HCT116 (cell line): ENCODE measurements at regions not wholly inside any gene's neighbourhood (a gene's known extent, or its start where the extent isn't known, plus 50 kb on each side); places are given as distances from the start of the nearest gene placed in this dataset.

ENCODE experiments used
- ATAC-seq: fragments of 200-7000 bp; cut with Tn5 transposase; 2 replicates; pipeline ENCODE4 v1.9.1; 2020; ENCODE audit warnings: mild to moderate bottlenecking, moderate library complexity
- BruUV-seq: library from RNA; stranded (reverse); fragments of 400-500 nt; replicated peaks from 2 replicates; lab custom pipeline; 2021; lab: Mats Ljungman, UMichigan
- CTCF ChIA-PET: fragments of 300-600 bp; sonication (Branson Sonifier 250); formaldehyde crosslinking; loops from one replicate; lab custom pipeline; 2021; ENCODE audit warnings: antibody characterized with exemption; lab: Charles Lee
- POLR2A ChIA-PET: fragments of 300-600, 350-600 bp; sonication (Branson Sonifier 250); formaldehyde crosslinking; loops from one replicate; lab custom pipeline; 2021; ENCODE audit warnings: antibody characterized with exemption; lab: Charles Lee
- RAD21 ChIA-PET, 2 experiments: fragments of 300-600 bp; sonication (Branson Sonifier 250); formaldehyde crosslinking; loops; one replicate each; lab custom pipeline; 2023; ENCODE audit warnings: low total read pairs in 2 of 2; ENCODE audit not compliant: uncharacterized antibody in 2 of 2, unreplicated experiment in 2 of 2, low non-redundant PET in 1 of 2; lab: Charles Lee
- DNase-seq: peaks from one replicate; pipeline ENCODE4 v3.0.0-alpha.2; 2010; ENCODE audit warnings: low read depth, low spot score
- H2AFZ ChIP-seq: fragments of 200-600 bp; shearing (Covaris generic), sonication (generic); 2 replicates; pipeline ENCODE4 v1.6.1; 2017; ENCODE audit warnings: low read depth, mixed run types, mixed read lengths, antibody characterized with exemption, low read length; ENCODE audit not compliant: poor library complexity, severe bottlenecking
- H3K27ac ChIP-seq: 2 replicates; pipeline ENCODE4 v1.5.1; 2012; ENCODE audit warnings: low read depth, low read length
- H3K27me3 ChIP-seq: fragments of 200-600 bp; sonication (generic); 2 replicates; pipeline ENCODE4 v1.6.1; 2016; ENCODE audit warnings: mixed run types, low read length, mixed read lengths; ENCODE audit not compliant: insufficient read depth
- H3K36me3 ChIP-seq, 2 experiments: fragments of 200-500 bp in 1 of 2; fragments of 200-600 bp in 1 of 2; sonication (Bioruptor generic) in 1 of 2; sonication (generic) in 1 of 2; 2 replicates each; pipeline versions ENCODE4 v1.5.1 to v1.6.1; 2014 to 2016; ENCODE audit warnings: low read length in 2 of 2, inconsistent platforms in 1 of 2, mixed read lengths in 1 of 2, mixed run types in 1 of 2; ENCODE audit not compliant: insufficient read depth in 2 of 2, control insufficient read depth in 1 of 2
- H3K4me1 ChIP-seq, 2 experiments: fragments of 200-600 bp in 1 of 2; sonication (generic) in 1 of 2; 2 replicates each; pipeline versions ENCODE4 v1.5.1 to v1.6.1; 2012 to 2017; ENCODE audit warnings: low read length in 2 of 2, inconsistent platforms in 1 of 2, mild to moderate bottlenecking in 1 of 2, mixed read lengths in 1 of 2, mixed run types in 1 of 2, moderate library complexity in 1 of 2; ENCODE audit not compliant: insufficient read depth in 2 of 2, control insufficient read depth in 1 of 2
- H3K4me2 ChIP-seq: fragments of 200-600 bp; sonication (generic); 2 replicates; pipeline ENCODE4 v1.6.1; 2017; ENCODE audit warnings: mixed run types, low read length, mixed read lengths
- H3K4me3 ChIP-seq, 2 experiments: fragments of 200-600 bp in 1 of 2; sonication (generic) in 1 of 2; replicated peaks in 1 of 2; 2 replicates each; pipeline ENCODE4 v1.5.1; 2011 to 2016; ENCODE audit warnings: low read length in 2 of 2, control low read depth in 1 of 2, low read depth in 1 of 2, mild to moderate bottlenecking in 1 of 2, mixed read lengths in 1 of 2, mixed run types in 1 of 2
- H3K79me2 ChIP-seq: fragments of 200-600 bp; sonication (generic); 2 replicates; pipeline ENCODE4 v1.6.1; 2017; ENCODE audit warnings: mild to moderate bottlenecking, mixed run types, low read length, moderate library complexity, mixed read lengths; ENCODE audit not compliant: insufficient read depth
- H3K9ac ChIP-seq: fragments of 200-600 bp; sonication (generic); 2 replicates; pipeline ENCODE4 v1.6.1; 2016; ENCODE audit warnings: low read length, mixed read lengths
- H3K9me2 ChIP-seq: fragments of 200-600 bp; sonication (generic), shearing (Covaris generic); 2 replicates; pipeline ENCODE4 v1.6.1; 2017; ENCODE audit warnings: mixed run types, mild to moderate bottlenecking, moderate library complexity; ENCODE audit not compliant: insufficient read depth
- H3K9me3 ChIP-seq, 2 experiments: fragments of 200-500 bp in 1 of 2; fragments of 200-600 bp in 1 of 2; sonication (Bioruptor generic) in 1 of 2; sonication (generic) in 1 of 2; 2 replicates each; pipeline ENCODE4 v1.6.1; 2014 to 2017; ENCODE audit warnings: low read length in 2 of 2, mixed read lengths in 2 of 2, inconsistent platforms in 1 of 2, low read depth in 1 of 2, mild to moderate bottlenecking in 1 of 2, mixed run types in 1 of 2, moderate library complexity in 1 of 2; ENCODE audit not compliant: control insufficient read depth in 1 of 2, insufficient read depth in 1 of 2
- H4K20me1 ChIP-seq: fragments of 200-600 bp; sonication (generic), shearing (Covaris generic); 2 replicates; pipeline ENCODE4 v1.6.1; 2017; ENCODE audit warnings: mixed run types, mild to moderate bottlenecking, moderate library complexity; ENCODE audit not compliant: insufficient read depth
- ATF3 ChIP-seq: IDR thresholded peaks from 2 replicates; pipeline ENCODE4 v1.6.1; 2012
- CEBPB ChIP-seq: IDR thresholded peaks from 2 replicates; pipeline ENCODE4 v1.6.1; 2012; ENCODE audit warnings: low read depth
- EZH2 ChIP-seq: fragments of 200-600 bp; sonication (generic); IDR thresholded peaks from 2 replicates; pipeline ENCODE4 v1.6.1; 2017; ENCODE audit warnings: antibody characterized with exemption, mixed run types
- FOSL1 ChIP-seq: IDR thresholded peaks from 2 replicates; pipeline ENCODE4 v1.6.1; 2012; ENCODE audit warnings: low read depth
- JUND ChIP-seq: IDR thresholded peaks from 2 replicates; pipeline ENCODE4 v1.6.1; 2012
- SP1 ChIP-seq: IDR thresholded peaks from 2 replicates; pipeline ENCODE4 v1.6.1; 2012; ENCODE audit warnings: low read depth
- TCF7L2 ChIP-seq: IDR thresholded peaks from 2 replicates; pipeline ENCODE4 v1.7.0; 2011; ENCODE audit warnings: borderline replicate concordance, inconsistent platforms; ENCODE audit not compliant: insufficient read depth, insufficient read length; ENCODE audit errors: extremely low read depth
- ZBTB33 ChIP-seq: IDR thresholded peaks from 2 replicates; pipeline ENCODE4 v1.6.1; 2011; ENCODE audit warnings: mild to moderate bottlenecking, low read length, moderate library complexity; ENCODE audit not compliant: insufficient replicate concordance; ENCODE audit errors: extremely low read depth
- intact Hi-C: fragments of 100-400 bp; cut with micrococcal nuclease; formaldehyde crosslinking; loops from 2 replicates; pipeline ENCODE4 v1.10.0; 2022

- TF ChIP-seq ZBTB33 = no peak
- TF ChIP-seq SP1 = no peak
- no peak for TF ChIP-seq CEBPB
- TF ChIP-seq TCF7L2 = no peak
Observed at GRCh38 chr3:139261754-139262586, 81.8 kb upstream of the MRPS22 start (continued).

GRCh38 chr3:139263798-139264197 lies 80.0 kb upstream of the MRPS22 start:
- H3K4me3 ChIP-seq = no peak overlapping the region
- no peak for TF ChIP-seq ATF3
- TF ChIP-seq JUND = no peak
- no peak for TF ChIP-seq FOSL1
- TF ChIP-seq EZH2 = no peak
- TF ChIP-seq, all 23 proteins: peak for 0
- ATAC-seq (no peak), DNase-seq (no peak)
- no TSS peak for BruUV-seq
- H2AFZ ChIP-seq = no peak overlapping the region
- intact Hi-C loops = no loop called here
- no peak overlapping the region for H3K9ac ChIP-seq
- no peaks in the 10 kb centered on the region for H3K27me3 ChIP-seq
- no peaks in the 10 kb centered on the region for H3K79me2 ChIP-seq
- no peaks in the 10 kb centered on the region for H3K9me2 ChIP-seq
- no peaks in the 10 kb centered on the region for H3K36me3 ChIP-seq
- no peaks in the 10 kb centered on the region for H4K20me1 ChIP-seq
- H3K4me1 ChIP-seq = peaks cover 3 to 8% of the 10 kb centered on the region in 2 experiments; a peak in 2 of 4 replicates
- H3K9me3 ChIP-seq = no peaks in the 10 kb centered on the region
- CTCF ChIA-PET = no interaction called here
- H3K4me2 ChIP-seq = no peak overlapping the region
- POLR2A ChIA-PET = no interaction called here
- RAD21 ChIA-PET = no interaction called here
- H3K27ac ChIP-seq = no peak overlapping the region
